SH-SY5Y (cell line): ENCODE measurements at regions not wholly inside any gene's neighbourhood (a gene's known extent, or its start where the extent isn't known, plus 50 kb on each side); places are given as distances from the start of the nearest gene placed in this dataset.

Experiments
- GATA2 ChIP-seq: IDR thresholded peaks from 2 replicates; pipeline ENCODE4 v1.6.1; 2011; ENCODE audit warnings: mild to moderate bottlenecking, low read depth, low read length
- GATA3 ChIP-seq: IDR thresholded peaks from 2 replicates; pipeline ENCODE4 v1.6.1; 2011; ENCODE audit warnings: low read depth, mild to moderate bottlenecking, low read length, moderate library complexity

DNA sequence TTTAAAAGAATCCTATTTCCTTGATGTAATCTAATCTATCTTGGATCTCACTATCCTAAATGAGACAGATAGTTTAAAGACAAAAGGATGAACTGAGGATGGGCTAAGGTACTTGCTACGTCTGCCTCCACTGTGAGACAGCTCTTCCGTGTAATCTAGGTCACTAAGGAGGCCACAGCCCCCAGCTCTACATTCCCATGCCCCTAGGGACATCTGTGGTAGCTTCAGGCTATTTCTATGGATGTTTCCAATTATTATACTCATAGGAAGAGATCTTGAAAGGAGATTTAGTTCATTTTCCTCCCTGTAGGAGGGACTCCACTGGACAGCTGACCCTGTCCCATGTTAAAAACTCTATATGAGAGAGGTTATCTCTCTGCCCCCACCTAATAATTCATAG lies 140.8 kb upstream of the TRPC5 start:
- TF ChIP-seq GATA3 = 0 out of 2 replicates have a peak, but pooled peaks have one; percentile 21
- TF ChIP-seq GATA2 = no peak

- TF ChIP-seq GATA2 (no peak), GATA3 (no peak)
These were observed 135.8 kb upstream of the TRPC5 start for GRCh38 chrX:112218388-112218787.

GRCh38 chrX:112211459-112211858 lies 128.9 kb upstream of the TRPC5 start:
- TF ChIP-seq GATA3 = no peak
- TF ChIP-seq GATA2 = no peak

GRCh38 chrX:112197840-112198239 lies 115.3 kb upstream of the TRPC5 start:
- TF ChIP-seq GATA3 = no peak
- no peak for TF ChIP-seq GATA2

DNA sequence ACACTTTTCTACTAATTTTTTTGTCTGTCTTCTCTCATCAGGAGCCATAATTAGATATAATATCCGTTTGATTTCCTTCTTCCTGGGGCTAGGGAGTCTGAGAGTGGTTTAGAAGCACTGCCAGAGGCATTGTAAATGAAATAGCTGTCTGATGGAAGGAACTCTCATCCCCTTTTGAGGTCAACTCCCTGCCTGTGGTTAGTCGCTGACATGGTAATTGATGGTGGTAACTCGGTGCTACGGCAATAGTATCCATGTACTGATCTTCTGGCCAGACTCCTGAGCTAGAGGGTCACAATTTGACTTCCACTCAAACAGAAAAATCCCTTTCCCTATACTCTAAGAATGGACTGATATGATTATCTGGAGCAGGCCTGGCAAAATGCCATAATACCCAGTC lies 108.1 kb upstream of the TRPC5 start:
- TF ChIP-seq GATA3 = no peak

- TF ChIP-seq GATA3 = no peak
- TF ChIP-seq GATA2 = no peak
These were observed 81.8 kb upstream of the TRPC5 start for GRCh38 chrX:112164420-112164819.

- TF ChIP-seq GATA2 = no peak
- TF ChIP-seq GATA3 = no peak
These were observed 81.3 kb upstream of the TRPC5 start for GRCh38 chrX:112163906-112164305.

DNA sequence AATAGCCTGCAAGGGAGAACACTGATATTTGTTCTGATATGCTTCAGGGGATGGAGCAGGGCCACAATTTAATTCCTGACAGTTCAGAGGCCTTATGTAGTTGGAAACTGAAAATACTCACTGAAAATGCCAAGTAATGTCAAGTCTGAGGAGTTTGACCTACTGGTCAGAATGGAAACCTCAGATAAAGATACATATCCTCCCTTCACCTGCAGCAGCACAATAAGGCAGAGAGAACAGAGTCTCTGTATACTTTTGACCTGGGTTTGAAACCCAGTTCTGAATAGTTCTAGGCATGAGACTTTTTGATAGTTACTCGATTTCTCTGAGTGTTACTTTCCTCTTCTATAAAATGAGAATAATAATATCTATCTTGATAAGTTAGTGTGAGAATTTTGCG lies 65.8 kb upstream of the TRPC5 start:
- TF ChIP-seq GATA2 (no peak), GATA3 (no peak)

GRCh38 chrX:112147206-112147605 lies 64.6 kb upstream of the TRPC5 start:
- TF ChIP-seq GATA3 (no peak), GATA2 (no peak)

DNA sequence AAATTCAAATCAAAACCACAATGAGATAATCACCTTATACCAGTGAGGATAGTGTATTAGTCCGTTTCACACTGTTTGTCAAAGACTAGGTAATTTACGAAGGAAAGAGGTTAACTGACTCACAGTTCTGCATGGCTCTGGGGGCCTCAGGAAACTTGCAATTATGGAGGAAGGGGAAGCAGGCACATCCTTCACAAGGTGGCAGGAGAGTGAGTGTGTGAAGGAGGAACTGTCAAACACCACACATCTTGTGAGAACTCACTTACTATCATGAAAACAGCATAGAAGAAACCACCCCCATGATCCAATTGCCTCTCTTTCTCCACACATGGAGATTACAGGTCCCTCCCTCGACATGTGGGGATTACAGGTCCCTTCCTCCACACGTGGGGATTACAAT lies 54.7 kb upstream of the TRPC5 start:
- TF ChIP-seq GATA2 = no peak
- TF ChIP-seq GATA3 = no peak
